Loucy (cell line): ENCODE measurements at regions not wholly inside any gene's neighbourhood (a gene's known extent, or its start where the extent isn't known, plus 50 kb on each side); places are given as distances from the start of the nearest gene placed in this dataset.

ENCODE experiments used
- H2AFZ ChIP-seq: fragments of 200-600 bp; sonication (generic); 2 replicates; pipeline ENCODE4 v1.6.0; 2016; ENCODE audit warnings: antibody characterized with exemption, mild to moderate bottlenecking, low read length, moderate library complexity
- H3F3A ChIP-seq: fragments of 200-600 bp; 2 replicates; pipeline ENCODE4 v1.6.0; 2016; ENCODE audit warnings: antibody characterized with exemption, low read depth, mild to moderate bottlenecking
- H3K27me3 ChIP-seq: fragments of 200-600 bp; sonication (generic); 2 replicates; pipeline ENCODE4 v1.6.1; 2014; ENCODE audit warnings: low read length, mild to moderate bottlenecking; ENCODE audit not compliant: insufficient read depth, poor library complexity, severe bottlenecking
- H3K36me3 ChIP-seq: fragments of 200-600 bp; sonication (generic); 2 replicates; pipeline ENCODE4 v1.6.1; 2016; ENCODE audit warnings: low read length; ENCODE audit not compliant: insufficient read depth
- H3K4me1 ChIP-seq: fragments of 200-600 bp; sonication (generic); 2 replicates; pipeline ENCODE4 v1.5.1; 2014; ENCODE audit warnings: low read length, mild to moderate bottlenecking; ENCODE audit not compliant: insufficient read depth, poor library complexity, severe bottlenecking
- H3K4me2 ChIP-seq: fragments of 200-600 bp; sonication (generic); 2 replicates; pipeline ENCODE4 v1.6.0; 2014; ENCODE audit warnings: antibody characterized with exemption, low read length, low read depth, mild to moderate bottlenecking; ENCODE audit not compliant: poor library complexity, severe bottlenecking
- H3K4me3 ChIP-seq: fragments of 200-600 bp; sonication (generic); 2 replicates; pipeline ENCODE4 v1.5.1; 2014; ENCODE audit warnings: low read length, mild to moderate bottlenecking, mixed read lengths; ENCODE audit not compliant: poor library complexity, severe bottlenecking
- H3K79me2 ChIP-seq: fragments of 200-600 bp; sonication (generic); 2 replicates; pipeline ENCODE4 v1.6.1; 2014; ENCODE audit warnings: low read length; ENCODE audit not compliant: insufficient read depth
- H3K9ac ChIP-seq: fragments of 200-600 bp; sonication (generic); 2 replicates; pipeline ENCODE4 v1.6.0; 2014; ENCODE audit warnings: mild to moderate bottlenecking, low read depth, low read length, moderate library complexity; ENCODE audit not compliant: poor library complexity, severe bottlenecking
- H3K9me2 ChIP-seq: fragments of 200-600 bp; sonication (generic); replicated peaks from 2 replicates; pipeline ENCODE4 v1.6.1; 2016; ENCODE audit warnings: low read depth, low read length, mixed read lengths
- H3K9me3 ChIP-seq: fragments of 200-600 bp; sonication (generic); 2 replicates; pipeline ENCODE4 v1.6.1; 2014; ENCODE audit warnings: mild to moderate bottlenecking, antibody characterized with exemption, low read length, low read depth; ENCODE audit not compliant: insufficient read depth
- H4K20me1 ChIP-seq: fragments of 200-600 bp; sonication (generic); 2 replicates; pipeline ENCODE4 v1.6.0; 2014; ENCODE audit warnings: antibody characterized with exemption, low read length, mild to moderate bottlenecking; ENCODE audit not compliant: insufficient read depth, poor library complexity, severe bottlenecking
- CTCF ChIP-seq: fragments of 200-600 bp; sonication (generic); conservative IDR thresholded peaks from 2 replicates; pipeline ENCODE4 v1.5.1; 2014; ENCODE audit warnings: mild to moderate bottlenecking, antibody characterized with exemption, low read length
- EZH2phosphoT487 ChIP-seq: fragments of 200-600 bp; IDR thresholded peaks from 2 replicates; pipeline ENCODE4 v1.6.1; 2018; ENCODE audit warnings: antibody characterized with exemption, mild to moderate bottlenecking, moderate library complexity, borderline replicate concordance

- TF ChIP-seq EZH2phosphoT487, result no peak
- no peak for TF ChIP-seq CTCF
- H3K36me3 ChIP-seq, result no peaks in the 10 kb centered on the region
- H2AFZ ChIP-seq, result no peak overlapping the region
- no peaks in the 10 kb centered on the region for H4K20me1 ChIP-seq
- H3K4me2 ChIP-seq, result no peak overlapping the region
- H3K27me3 ChIP-seq, result no peaks in the 10 kb centered on the region
- no peaks in the 10 kb centered on the region for H3K4me1 ChIP-seq
- H3K79me2 ChIP-seq, result no peaks in the 10 kb centered on the region
- H3K9me3 ChIP-seq, result no peaks in the 10 kb centered on the region
- no peaks in the 10 kb centered on the region for H3F3A ChIP-seq
- H3K9ac ChIP-seq, result no peak overlapping the region
- H3K9me2 ChIP-seq, result no peaks in the 10 kb centered on the region
- no peak overlapping the region for H3K4me3 ChIP-seq
Measured at GRCh38 chr10:21290499-21291160, 234.9 kb downstream of the SKIDA1 start.

- Histone ChIP-seq H4K20me1 (no peaks in the 10 kb centered on the region), H3K4me3 (no peak overlapping the region), H3F3A (no peaks in the 10 kb centered on the region), H3K4me2 (no peak overlapping the region), H3K79me2 (no peaks in the 10 kb centered on the region), H2AFZ (no peak overlapping the region), H3K27me3 (no peaks in the 10 kb centered on the region), H3K9me3 (no peaks in the 10 kb centered on the region), H3K9me2 (no peaks in the 10 kb centered on the region), H3K4me1 (no peaks in the 10 kb centered on the region), H3K9ac (no peak overlapping the region), H3K36me3 (no peaks in the 10 kb centered on the region)
- TF ChIP-seq CTCF (no peak), EZH2phosphoT487 (no peak)
Measured at GRCh38 chr10:21289961-21290360, 235.5 kb downstream of the SKIDA1 start.

GRCh38 chr10:21289271-21289670 is 236.2 kb downstream of the SKIDA1 start:
- Histone ChIP-seq H3K79me2 (no peaks in the 10 kb centered on the region), H3K36me3 (no peaks in the 10 kb centered on the region), H3K9me2 (no peaks in the 10 kb centered on the region), H4K20me1 (no peaks in the 10 kb centered on the region), H3K4me3 (no peak overlapping the region), H3K4me2 (no peak overlapping the region), H3K9ac (no peak overlapping the region), H2AFZ (no peak overlapping the region), H3K9me3 (no peaks in the 10 kb centered on the region), H3K4me1 (no peaks in the 10 kb centered on the region), H3K27me3 (no peaks in the 10 kb centered on the region), H3F3A (no peaks in the 10 kb centered on the region)
- TF ChIP-seq EZH2phosphoT487 (no peak), CTCF (no peak)
